ENCODE measurements at regions not wholly inside any gene's neighbourhood (a gene's known extent, or its start where the extent isn't known, plus 50 kb on each side); places are given as distances from the start of the nearest gene placed in this dataset.

DNA sequence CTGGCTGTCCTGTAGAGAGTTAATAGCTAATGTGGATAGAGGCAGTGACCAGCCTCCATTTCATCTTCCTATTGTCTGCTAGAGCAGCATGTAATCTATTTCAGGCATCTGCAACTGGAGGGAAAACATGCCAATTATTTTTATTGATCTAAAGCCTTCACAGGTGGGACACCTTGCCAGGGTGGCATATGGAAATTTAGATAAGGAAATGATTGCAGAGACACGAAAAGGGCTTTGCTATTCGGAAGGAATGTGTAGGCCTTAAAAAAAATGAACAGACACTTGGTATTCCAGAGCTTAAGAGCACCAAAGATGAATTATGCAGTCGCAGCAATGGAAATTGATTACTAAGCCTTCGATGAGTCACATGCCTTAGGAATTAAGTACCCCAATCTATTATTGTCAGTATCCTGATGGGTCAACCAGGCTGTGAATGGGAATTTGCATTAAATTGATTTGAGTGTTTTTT is 454.7 kb downstream of the SQOR start:
- TF ChIP-seq CTCF (IDR thresholded peaks at IDR 0.05; ENCODE audit: low read depth, low read length, missing input control) (no peak), RAD21 (IDR thresholded peaks at IDR 0.05) (no peak)
- TF ChIP-seq, protein P1, sequence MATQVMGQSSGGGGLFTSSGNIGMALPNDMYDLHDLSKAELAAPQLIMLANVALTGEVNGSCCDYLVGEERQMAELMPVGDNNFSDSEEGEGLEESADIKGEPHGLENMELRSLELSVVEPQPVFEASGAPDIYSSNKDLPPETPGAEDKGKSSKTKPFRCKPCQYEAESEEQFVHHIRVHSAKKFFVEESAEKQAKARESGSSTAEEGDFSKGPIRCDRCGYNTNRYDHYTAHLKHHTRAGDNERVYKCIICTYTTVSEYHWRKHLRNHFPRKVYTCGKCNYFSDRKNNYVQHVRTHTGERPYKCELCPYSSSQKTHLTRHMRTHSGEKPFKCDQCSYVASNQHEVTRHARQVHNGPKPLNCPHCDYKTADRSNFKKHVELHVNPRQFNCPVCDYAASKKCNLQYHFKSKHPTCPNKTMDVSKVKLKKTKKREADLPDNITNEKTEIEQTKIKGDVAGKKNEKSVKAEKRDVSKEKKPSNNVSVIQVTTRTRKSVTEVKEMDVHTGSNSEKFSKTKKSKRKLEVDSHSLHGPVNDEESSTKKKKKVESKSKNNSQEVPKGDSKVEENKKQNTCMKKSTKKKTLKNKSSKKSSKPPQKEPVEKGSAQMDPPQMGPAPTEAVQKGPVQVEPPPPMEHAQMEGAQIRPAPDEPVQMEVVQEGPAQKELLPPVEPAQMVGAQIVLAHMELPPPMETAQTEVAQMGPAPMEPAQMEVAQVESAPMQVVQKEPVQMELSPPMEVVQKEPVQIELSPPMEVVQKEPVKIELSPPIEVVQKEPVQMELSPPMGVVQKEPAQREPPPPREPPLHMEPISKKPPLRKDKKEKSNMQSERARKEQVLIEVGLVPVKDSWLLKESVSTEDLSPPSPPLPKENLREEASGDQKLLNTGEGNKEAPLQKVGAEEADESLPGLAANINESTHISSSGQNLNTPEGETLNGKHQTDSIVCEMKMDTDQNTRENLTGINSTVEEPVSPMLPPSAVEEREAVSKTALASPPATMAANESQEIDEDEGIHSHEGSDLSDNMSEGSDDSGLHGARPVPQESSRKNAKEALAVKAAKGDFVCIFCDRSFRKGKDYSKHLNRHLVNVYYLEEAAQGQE (IDR thresholded peaks at IDR 0.05) = no peak
